ENCODE measurements at regions not wholly inside any gene's neighbourhood (a gene's known extent, or its start where the extent isn't known, plus 50 kb on each side); places are given as distances from the start of the nearest gene placed in this dataset.

DNA sequence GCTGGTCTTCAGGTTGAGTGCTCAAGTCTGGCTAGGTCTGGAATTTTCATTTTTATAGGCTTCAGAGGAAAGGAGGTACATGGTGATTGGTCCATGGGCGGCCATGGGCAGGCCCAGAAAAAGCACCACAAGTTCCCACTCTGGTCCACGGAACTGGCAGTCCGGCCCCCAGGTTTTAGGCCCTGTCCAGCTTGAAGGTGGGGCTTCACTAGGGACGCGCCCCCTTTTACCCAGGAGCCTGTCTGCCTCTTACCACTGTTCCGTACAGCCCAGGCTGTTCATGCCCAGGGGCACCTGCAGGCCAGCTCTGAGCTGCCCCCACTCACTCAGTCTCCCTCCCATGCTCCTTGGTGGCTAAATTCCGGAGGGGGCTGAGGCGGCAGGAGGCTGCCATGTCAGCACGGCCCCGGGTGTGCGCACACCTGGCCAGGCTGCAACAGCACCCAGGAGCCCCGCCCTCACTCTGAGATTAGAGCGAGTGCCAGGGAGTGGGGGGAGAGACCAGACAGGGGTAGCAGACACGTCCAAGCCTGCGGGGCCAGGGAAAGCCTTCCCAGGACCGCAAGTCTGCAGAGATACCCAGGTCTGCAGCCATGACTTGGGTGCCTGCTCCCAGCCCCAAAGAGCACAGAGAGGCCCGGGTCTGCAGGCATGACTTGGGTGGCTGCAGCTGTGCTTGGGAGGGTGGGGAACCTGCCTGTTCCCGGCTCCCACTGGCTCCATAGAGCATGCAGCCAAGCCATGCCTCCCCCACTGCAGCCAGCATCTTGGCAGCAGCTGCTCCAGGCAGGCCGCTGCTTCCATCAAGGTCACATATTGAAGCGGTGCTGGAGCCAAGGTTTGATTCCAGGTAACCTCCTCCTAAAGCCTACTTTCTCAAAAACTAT lies 390.2 kb upstream of the SGCD start:
- DNase-seq = no peak

- no peak for DNase-seq
Observed at GRCh38 chr5:155938051-155938450, 388.9 kb upstream of the SGCD start.

DNA sequence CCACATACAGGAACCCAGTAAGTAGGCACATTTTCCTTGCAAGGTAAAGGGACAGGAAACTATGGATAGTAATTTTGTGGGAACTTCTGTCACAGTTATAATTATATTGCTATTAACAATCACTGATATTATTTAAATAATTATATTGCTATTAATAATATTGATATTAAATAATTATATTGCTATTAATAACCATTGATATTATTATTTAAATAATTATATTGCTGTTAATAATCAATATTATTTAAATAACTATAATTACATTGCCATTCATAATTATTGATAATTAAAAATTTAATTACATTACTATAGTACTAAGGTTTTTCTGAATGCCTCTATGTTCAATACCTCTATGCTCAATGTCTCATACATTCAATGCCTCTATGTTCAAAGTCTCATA lies 385.6 kb upstream of the SGCD start:
- no peak for DNase-seq

GRCh38 chr5:155943516-155944407 lies 383.2 kb upstream of the SGCD start:
- DNase-seq = no peak

- DNase-seq = no peak
Observed at GRCh38 chr5:155947394-155948062, 379.4 kb upstream of the SGCD start.

DNA sequence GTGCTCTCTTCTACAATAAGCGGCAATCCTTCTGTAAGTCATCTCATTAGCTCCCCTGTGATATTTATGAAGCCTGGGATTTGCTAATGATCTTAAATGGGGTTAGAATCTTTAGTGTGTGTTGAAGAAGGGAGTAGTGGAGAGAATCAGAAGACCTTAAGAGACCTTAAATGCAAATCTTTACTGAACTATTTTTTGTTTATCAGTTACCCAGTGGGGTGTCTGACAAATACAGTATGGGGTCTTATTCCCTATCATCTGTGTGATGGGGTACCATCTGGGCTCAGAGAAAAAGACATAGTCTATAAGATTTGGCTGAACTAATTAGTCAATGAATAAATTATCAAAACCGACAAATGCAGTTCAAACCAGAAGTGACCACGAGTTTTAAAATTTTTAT lies 378.4 kb upstream of the SGCD start:
- no peak for DNase-seq

DNA sequence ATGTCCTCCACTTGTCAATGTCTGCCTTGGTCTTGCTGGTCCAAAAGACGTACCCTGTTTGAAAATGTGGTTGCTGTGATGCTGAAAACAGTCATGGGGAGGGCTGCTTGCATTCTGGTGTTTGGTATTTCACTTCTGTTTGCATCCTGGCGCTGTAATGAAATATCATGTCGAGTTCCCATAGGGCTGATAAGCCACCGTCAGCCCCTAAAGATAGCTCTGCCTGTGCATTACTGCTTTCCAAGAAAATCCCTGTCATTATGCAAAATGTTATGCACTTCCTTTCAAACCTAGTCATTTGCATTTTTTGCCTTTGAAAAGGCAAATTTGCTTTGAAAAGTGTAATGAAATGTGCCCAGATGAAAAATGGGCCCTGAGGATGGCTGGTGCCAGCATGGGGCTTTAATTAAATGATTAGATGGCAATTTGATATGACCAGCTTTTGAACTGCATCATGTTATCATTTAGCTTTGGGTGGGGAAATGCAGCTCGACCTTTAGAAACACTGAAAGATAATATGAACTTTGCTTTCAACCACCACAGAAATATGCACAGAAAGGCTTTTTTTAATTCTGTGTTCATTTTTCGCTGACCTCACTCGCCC lies 374.4 kb upstream of the SGCD start:
- no peak for DNase-seq

- no peak for DNase-seq
Observed at GRCh38 chr5:155953335-155953734, 373.6 kb upstream of the SGCD start.

GRCh38 chr5:155954701-155955445 lies 372.1 kb upstream of the SGCD start:
- no peak for DNase-seq

- DNase-seq = no peak
Observed at GRCh38 chr5:155957884-155958283, 369.1 kb upstream of the SGCD start.

DNA sequence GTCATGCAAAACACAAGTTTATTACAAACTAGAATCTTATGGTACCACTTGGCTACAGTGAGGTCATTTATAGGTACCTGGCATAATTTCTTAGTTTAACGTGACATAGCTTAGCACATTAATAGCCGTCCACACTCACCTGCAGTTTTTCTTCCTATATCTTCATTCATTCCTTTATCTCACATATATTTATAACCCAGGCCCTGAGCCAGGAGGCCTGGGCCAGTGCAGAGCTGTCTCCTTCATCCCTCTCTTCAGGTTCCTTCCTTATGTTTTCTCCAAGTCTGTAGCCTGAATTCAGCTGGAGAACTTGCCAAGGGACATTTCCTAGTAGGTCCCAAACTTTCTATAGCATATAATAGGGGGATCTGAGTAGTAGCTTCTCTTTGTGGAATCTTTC lies 367.9 kb upstream of the SGCD start:
- DNase-seq = no peak

DNA sequence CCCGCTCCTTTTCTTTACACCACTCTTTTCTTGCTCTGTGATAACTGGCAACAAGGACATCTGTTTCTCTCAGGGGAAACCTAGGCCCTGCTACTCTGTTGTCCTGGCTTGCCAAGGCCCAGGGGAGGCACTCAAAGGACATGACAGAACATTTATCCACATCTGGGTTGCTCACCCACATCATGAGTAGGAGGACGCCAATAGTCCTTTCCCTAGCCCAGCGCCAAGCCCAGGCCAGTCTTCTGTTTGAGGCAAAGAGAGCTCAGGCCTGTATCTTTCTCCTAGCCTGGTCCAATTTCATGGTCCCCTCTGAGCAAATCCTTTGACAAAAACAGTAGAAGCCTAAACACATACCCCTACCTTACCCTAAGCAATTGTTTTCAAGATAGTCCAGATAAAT lies 366.8 kb upstream of the SGCD start:
- DNase-seq = no peak

- no peak for DNase-seq
Observed at GRCh38 chr5:155969537-155969936, 357.4 kb upstream of the SGCD start.

DNA sequence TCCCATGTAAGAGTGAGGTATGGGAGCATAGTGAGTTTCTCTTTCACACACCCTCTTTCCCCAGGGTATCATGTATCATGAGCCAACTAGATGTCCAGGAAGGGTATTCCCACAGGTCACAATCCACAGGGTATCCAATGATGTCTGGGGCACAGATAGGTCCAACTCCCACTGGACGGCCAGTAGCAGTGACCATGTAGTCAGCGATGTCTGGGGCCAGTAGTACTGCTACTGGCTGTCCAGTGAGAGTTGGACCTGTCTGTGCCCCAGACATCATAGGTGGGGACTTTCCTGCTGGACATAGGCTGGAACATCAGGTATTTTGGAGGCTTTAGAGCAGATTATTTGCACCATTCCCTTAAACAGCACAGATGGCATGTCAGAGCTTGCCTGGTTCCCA lies 352.6 kb upstream of the SGCD start:
- no peak for DNase-seq

DNA sequence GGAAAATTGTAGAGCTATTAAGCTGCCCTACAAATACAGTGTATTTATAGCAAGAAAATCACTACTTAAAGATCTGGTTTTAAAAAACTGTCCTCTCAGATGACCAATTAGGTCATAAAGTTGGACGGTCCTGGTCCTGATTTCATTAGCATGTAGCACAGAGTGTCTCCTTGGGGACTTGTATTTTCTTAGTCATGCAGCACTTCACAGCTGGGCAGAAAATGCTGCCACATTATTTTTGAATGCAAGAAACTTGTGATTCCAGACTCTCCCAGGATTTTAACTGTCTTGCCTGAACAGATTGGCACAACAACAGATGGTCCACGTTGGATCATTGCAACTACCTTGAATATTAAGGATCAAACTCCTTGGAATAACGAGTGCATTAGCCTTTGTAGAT lies 348.1 kb upstream of the SGCD start:
- no peak for DNase-seq

DNA sequence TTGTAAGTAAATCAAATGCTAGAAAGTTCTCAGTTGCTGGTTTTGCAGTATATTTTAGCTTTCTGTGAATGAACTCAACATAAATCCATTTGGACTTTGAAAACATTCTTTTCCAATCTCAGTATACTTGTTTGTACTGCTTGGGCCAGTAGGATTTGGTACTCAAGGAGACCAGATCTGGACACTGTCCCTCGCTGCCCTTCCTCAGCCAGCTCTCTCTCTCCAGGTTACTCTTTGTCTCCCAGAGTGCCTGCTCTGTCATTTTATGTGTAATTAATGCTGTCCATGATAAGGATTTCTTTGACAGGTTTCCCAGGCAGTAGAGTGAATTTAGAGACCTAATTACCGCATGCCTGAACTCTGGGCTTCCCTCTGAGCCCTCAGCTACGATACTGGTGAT lies 344.6 kb upstream of the SGCD start:
- no peak for DNase-seq

DNA sequence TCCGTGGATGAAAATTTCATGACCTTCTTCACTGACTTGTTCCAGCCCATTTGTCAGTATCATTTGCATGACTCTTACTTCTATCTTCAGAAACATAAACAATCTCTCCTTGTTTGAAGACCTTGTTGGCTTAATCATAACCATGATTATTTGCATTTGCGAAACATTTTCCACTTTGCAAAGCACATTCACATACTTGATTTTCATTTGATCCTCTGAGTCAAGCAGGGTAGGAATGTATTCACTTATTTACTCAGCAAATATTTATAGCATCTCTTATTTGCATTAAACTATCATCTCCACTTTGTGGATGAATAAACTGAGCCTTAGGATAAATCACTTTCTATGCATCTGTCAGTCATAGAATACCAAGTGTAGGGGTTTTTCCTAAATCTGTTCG lies 343.0 kb upstream of the SGCD start:
- no peak for DNase-seq

DNA sequence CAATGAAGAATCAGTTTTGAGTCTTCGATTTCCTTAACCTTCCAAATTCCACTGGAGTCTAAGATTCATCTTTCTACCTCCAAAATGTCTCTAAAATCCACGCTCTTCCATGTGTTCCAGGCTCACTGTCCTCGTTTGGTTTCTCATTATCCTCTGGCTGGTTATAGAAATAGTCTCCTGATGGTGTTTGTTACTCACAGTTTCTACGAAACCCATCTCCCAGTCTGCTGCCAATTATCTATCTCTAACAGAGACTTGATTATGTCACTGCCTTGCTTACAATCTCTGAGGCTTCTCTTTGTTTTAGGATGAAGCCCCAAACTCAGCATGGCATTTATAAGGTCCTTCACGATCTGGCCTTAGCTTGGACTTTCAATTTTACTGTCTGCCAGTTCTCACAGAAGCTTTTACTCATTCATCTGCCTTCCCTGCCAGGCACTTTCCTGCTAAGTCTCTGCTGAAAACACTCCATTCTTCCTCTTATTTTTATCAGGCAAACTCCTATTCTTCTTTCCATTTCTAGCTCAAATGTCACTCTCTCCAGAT lies 339.6 kb upstream of the SGCD start:
- DNase-seq = no peak

DNA sequence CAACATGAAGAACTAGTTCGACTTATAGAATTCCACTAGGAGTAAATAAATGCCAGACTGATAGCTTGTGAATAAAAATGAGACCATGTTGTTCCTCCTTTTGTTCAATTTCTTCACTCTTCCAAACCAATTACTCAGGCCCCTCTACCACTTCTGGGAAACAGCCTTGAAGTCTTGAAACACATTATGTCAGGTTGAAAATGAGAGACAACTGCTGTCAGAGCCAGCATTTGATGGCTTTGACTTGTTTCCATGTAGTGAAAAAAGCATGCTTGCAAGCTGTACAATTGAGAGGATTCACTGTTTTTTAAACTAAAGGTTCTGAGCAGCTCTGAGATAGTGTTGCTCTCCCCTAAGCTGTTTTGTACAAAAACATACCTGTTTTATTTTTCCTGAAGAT lies 337.1 kb upstream of the SGCD start:
- no peak for DNase-seq

GRCh38 chr5:155996123-155996522 lies 330.8 kb upstream of the SGCD start:
- DNase-seq = no peak

DNA sequence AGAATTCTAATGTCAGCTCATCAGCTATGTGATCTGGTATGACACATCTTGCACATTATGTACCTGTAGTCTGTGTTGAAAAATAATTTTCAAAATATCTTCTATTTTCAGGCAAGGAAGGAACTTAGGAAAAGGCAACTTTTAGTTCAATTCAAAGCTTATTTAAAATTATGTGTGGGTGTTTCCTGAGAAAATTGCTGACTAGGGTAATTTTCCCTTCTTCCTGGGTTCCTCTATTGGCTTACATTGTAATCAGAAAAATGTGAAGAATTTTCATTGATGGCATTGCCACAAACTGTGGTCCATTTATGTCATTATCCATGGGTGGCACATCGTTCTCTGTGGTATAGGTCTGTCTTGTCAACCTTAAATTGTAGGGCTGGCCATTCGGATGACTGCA lies 328.7 kb upstream of the SGCD start:
- DNase-seq = no peak

GRCh38 chr5:156000115-156000514 lies 326.8 kb upstream of the SGCD start:
- DNase-seq = peak; percentile 0
